Ishikawa (cell line): ENCODE measurements at regions not wholly inside any gene's neighbourhood (a gene's known extent, or its start where the extent isn't known, plus 50 kb on each side); places are given as distances from the start of the nearest gene placed in this dataset.

Source experiments
- CEBPB ChIP-seq: IDR thresholded peaks from 2 replicates; pipeline ENCODE4 v1.6.1; 2012
- CREB1 ChIP-seq: IDR thresholded peaks from 2 replicates; pipeline ENCODE4 v1.6.1; 2012; ENCODE audit warnings: low read depth
- EGR1 ChIP-seq: IDR thresholded peaks from 2 replicates; pipeline ENCODE4 v1.6.1; 2012
- EP300 ChIP-seq: IDR thresholded peaks from 2 replicates; pipeline ENCODE4 v1.6.1; 2012; ENCODE audit warnings: borderline replicate concordance
- FOXM1 ChIP-seq: IDR thresholded peaks from 2 replicates; pipeline ENCODE4 v1.6.1; 2012; ENCODE audit warnings: low read depth, borderline replicate concordance
- MAX ChIP-seq: IDR thresholded peaks from 2 replicates; pipeline ENCODE4 v1.6.1; 2012
- NFIC ChIP-seq: IDR thresholded peaks from 2 replicates; pipeline ENCODE4 v1.6.1; 2012
- RAD21 ChIP-seq: IDR thresholded peaks from 2 replicates; pipeline ENCODE4 v1.6.1; 2012; ENCODE audit warnings: low read depth
- TAF1 ChIP-seq: IDR thresholded peaks from 2 replicates; pipeline ENCODE4 v1.6.1; 2012; ENCODE audit warnings: low read depth, mild to moderate bottlenecking
- TCF12 ChIP-seq: IDR thresholded peaks from 2 replicates; pipeline ENCODE4 v1.6.1; 2012; ENCODE audit warnings: low read depth
- TEAD4 ChIP-seq: IDR thresholded peaks from 2 replicates; pipeline ENCODE4 v1.6.1; 2012
- USF1 ChIP-seq: IDR thresholded peaks from 2 replicates; pipeline ENCODE4 v1.6.1; 2012
- YY1 ChIP-seq: IDR thresholded peaks from 2 replicates; pipeline ENCODE4 v1.6.1; 2012; ENCODE audit warnings: low read depth
- ZBTB7A ChIP-seq: IDR thresholded peaks from 2 replicates; pipeline ENCODE4 v1.6.1; 2012; ENCODE audit warnings: low read depth
- TF ChIP-seq, protein P1 (sequence below): IDR thresholded peaks from 2 replicates; pipeline ENCODE4 v1.6.1; 2012; ENCODE audit warnings: low read depth, mild to moderate bottlenecking

- TF ChIP-seq TCF12 (no peak), YY1 (no peak), RAD21 (no peak), USF1 (no peak)
These were observed 93.4 kb upstream of the DRD2 start for GRCh38 chr11:113568566-113568965.

- TF ChIP-seq TEAD4 (no peak), CEBPB (no peak), CREB1 (no peak), ZBTB7A (no peak), TCF12 (no peak), FOXM1 (no peak), USF1 (no peak), NFIC (no peak), EP300 (no peak), TAF1 (no peak), MAX (no peak), EGR1 (no peak)
- TF ChIP-seq, protein P1, sequence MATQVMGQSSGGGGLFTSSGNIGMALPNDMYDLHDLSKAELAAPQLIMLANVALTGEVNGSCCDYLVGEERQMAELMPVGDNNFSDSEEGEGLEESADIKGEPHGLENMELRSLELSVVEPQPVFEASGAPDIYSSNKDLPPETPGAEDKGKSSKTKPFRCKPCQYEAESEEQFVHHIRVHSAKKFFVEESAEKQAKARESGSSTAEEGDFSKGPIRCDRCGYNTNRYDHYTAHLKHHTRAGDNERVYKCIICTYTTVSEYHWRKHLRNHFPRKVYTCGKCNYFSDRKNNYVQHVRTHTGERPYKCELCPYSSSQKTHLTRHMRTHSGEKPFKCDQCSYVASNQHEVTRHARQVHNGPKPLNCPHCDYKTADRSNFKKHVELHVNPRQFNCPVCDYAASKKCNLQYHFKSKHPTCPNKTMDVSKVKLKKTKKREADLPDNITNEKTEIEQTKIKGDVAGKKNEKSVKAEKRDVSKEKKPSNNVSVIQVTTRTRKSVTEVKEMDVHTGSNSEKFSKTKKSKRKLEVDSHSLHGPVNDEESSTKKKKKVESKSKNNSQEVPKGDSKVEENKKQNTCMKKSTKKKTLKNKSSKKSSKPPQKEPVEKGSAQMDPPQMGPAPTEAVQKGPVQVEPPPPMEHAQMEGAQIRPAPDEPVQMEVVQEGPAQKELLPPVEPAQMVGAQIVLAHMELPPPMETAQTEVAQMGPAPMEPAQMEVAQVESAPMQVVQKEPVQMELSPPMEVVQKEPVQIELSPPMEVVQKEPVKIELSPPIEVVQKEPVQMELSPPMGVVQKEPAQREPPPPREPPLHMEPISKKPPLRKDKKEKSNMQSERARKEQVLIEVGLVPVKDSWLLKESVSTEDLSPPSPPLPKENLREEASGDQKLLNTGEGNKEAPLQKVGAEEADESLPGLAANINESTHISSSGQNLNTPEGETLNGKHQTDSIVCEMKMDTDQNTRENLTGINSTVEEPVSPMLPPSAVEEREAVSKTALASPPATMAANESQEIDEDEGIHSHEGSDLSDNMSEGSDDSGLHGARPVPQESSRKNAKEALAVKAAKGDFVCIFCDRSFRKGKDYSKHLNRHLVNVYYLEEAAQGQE: no peak
These were observed 92.8 kb upstream of the DRD2 start for GRCh38 chr11:113567867-113568544.

GRCh38 chr11:113567097-113567496 lies 91.9 kb upstream of the DRD2 start:
- TF ChIP-seq TEAD4 (no peak), EGR1 (no peak), ZBTB7A (no peak), CREB1 (no peak), CEBPB (no peak)

DNA sequence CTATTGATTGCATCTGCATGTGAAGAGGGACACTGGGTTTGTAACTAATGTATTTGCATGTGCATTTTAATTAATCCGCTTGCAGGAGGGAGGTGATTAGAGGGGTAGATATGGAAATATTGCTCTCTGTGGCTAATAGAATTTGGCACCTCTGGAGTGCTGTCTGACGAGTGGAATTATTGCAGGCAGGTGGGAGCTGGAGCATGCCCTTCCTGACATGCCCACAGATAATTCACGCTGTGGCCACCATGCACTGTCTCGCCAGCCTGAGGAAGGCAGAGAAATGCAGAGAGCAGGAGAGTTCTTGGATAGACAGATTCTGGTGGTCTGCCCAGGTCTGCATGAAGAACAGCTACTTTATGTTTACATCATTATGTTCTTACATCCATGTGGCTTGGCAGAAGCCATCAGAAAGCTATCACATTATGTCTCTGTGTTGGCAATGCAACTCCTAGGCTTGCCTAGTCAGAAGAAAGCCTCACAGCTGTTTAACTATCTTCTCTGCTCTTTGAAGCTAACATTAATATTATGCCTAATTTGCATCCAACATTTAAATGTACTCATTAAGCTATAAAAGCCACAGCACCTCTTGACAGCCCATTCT lies 89.4 kb upstream of the DRD2 start:
- TF ChIP-seq YY1: no peak
- TF ChIP-seq TAF1: no peak
- TF ChIP-seq ZBTB7A: no peak
- TF ChIP-seq RAD21: no peak
- TF ChIP-seq MAX: no peak
- TF ChIP-seq TCF12: no peak
- no peak for TF ChIP-seq FOXM1
- TF ChIP-seq CEBPB: no peak
- TF ChIP-seq, protein P1: no peak
- no peak for TF ChIP-seq USF1
- no peak for TF ChIP-seq TEAD4
- TF ChIP-seq NFIC: no peak
- TF ChIP-seq CREB1: no peak

DNA sequence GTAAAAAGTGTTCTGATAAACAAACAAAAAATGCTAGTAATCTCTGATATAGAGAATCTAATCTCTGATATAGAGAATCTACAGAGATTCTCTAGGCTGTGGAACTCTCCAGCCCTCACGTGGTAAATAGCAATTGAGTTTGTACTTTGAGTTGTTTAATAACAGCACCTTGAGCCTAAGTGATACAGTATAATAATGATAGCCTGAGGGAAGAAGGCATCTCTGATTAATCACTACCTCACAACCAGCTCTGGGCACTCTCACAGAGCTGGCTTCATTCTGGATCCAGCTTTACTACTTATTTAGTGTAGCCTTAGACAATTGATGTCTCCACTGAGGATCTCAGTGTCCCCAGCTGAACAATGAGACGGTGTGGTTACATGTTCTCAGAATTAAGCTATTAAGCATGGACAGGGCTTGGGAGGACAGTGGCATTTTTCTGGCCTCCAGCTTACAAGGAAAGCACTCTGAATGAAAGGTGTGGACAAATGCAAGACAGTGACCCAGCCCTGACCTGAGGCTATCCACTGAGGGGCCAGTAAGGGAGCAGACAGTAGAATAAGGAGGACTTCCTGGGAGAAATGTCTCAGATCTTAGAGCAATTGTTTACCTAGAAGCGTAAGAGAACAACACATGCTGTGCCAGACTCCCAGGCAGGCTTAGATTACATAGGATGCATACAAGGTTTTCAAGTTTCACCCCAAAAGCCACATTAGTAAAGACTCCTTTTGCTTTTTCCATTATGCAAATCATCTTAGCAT lies 88.7 kb upstream of the DRD2 start:
- TF ChIP-seq TCF12: no peak
- no peak for TF ChIP-seq TEAD4
- TF ChIP-seq NFIC: no peak
- TF ChIP-seq FOXM1: no peak
- TF ChIP-seq RAD21: no peak
- no peak for TF ChIP-seq TAF1
- no peak for TF ChIP-seq CEBPB
- TF ChIP-seq EGR1: no peak
- no peak for TF ChIP-seq ZBTB7A
- no peak for TF ChIP-seq USF1
- no peak for TF ChIP-seq EP300
